Suprapubic skin (tissue), 4 donors: ENCODE measurements at regions not wholly inside any gene's neighbourhood (a gene's known extent, or its start where the extent isn't known, plus 50 kb on each side); places are given as distances from the start of the nearest gene placed in this dataset.

Experiments used
- DNase-seq, 2 donors: peaks; one replicate each; pipeline ENCODE4 v3.0.0-alpha.2; 2019; ENCODE audit warnings: low spot score in 2 of 2
- H3K27ac ChIP-seq: fragments of 200-600 bp; sonication (generic); one replicate; pipeline ENCODE4 v1.5.1; 2019
- H3K27me3 ChIP-seq: fragments of 200-600 bp; sonication (generic); one replicate; pipeline ENCODE4 v1.5.1; 2019
- H3K36me3 ChIP-seq: fragments of 200-600 bp; sonication (generic); one replicate; pipeline ENCODE4 v1.5.1; 2019
- H3K4me1 ChIP-seq: fragments of 200-600 bp; sonication (generic); one replicate; pipeline ENCODE4 v1.5.1; 2019
- H3K4me3 ChIP-seq: fragments of 200-600 bp; sonication (generic); one replicate; pipeline ENCODE4 v1.5.1; 2019; ENCODE audit warnings: mild to moderate bottlenecking
- H3K9me3 ChIP-seq: fragments of 200-600 bp; sonication (generic); one replicate; pipeline ENCODE4 v1.5.1; 2019
- EP300 ChIP-seq: sonication (generic); formaldehyde crosslinking; IDR thresholded peaks from one replicate; pipeline ENCODE4 v1.6.1; 2017; ENCODE audit warnings: antibody characterized with exemption
- POLR2A ChIP-seq, 2 donors: fragments of 450-650 bp; IDR thresholded peaks; one replicate each; pipeline ENCODE4 v1.6.1; 2017; ENCODE audit warnings: antibody characterized with exemption in 2 of 2, mild to moderate bottlenecking in 2 of 2, moderate library complexity in 2 of 2
- POLR2AphosphoS5 ChIP-seq, 3 donors: sonication (generic); formaldehyde crosslinking; IDR thresholded peaks; one replicate each; pipeline ENCODE4 v1.6.1; 2017; ENCODE audit warnings: antibody characterized with exemption in 3 of 3
- WGBS: methylation state at CpG from one replicate; pipeline ENCODE4 v1.1.5; 2018; 5-methylcytosine and 5-hydroxymethylcytosine counted together
- TF ChIP-seq, protein P1 (sequence below), 2 donors: fragments of 200-600 bp in 1 of 2; fragments of 450-650 bp in 1 of 2; sonication (generic) in 1 of 2; IDR thresholded peaks; one replicate each; pipeline ENCODE4 v1.5.1; 2016 to 2019; ENCODE audit warnings: antibody characterized with exemption in 2 of 2, mild to moderate bottlenecking in 1 of 2, moderate library complexity in 1 of 2

DNA sequence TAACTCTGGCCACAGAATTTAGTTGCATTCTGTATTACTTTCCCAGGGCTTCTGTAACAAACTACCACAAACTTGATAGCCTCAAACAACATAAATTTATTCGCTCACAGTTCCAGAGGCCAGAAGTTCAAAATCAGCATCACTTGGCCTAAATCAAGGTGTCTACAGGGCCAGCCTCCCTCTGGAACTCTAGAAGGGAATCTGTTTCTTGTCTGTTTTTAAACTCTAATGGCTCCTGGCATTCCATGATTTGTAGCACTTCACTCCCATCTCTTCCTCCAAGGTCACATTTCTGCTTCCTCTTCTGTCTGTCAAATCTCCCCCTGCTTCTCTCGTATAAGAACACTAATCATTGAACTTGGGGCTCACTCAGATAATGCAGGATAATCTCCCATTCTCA is 151.9 kb upstream of the ARPP21 start:
- no peak for DNase-seq
- Histone ChIP-seq H3K36me3 (no peaks in the 10 kb centered on the region), H3K9me3 (no peaks in the 10 kb centered on the region), H3K27ac (no peak overlapping the region), H3K4me3 (no peak overlapping the region), H3K27me3 (no peaks in the 10 kb centered on the region), H3K4me1 (no peaks in the 10 kb centered on the region)
- TF ChIP-seq, protein P1, sequence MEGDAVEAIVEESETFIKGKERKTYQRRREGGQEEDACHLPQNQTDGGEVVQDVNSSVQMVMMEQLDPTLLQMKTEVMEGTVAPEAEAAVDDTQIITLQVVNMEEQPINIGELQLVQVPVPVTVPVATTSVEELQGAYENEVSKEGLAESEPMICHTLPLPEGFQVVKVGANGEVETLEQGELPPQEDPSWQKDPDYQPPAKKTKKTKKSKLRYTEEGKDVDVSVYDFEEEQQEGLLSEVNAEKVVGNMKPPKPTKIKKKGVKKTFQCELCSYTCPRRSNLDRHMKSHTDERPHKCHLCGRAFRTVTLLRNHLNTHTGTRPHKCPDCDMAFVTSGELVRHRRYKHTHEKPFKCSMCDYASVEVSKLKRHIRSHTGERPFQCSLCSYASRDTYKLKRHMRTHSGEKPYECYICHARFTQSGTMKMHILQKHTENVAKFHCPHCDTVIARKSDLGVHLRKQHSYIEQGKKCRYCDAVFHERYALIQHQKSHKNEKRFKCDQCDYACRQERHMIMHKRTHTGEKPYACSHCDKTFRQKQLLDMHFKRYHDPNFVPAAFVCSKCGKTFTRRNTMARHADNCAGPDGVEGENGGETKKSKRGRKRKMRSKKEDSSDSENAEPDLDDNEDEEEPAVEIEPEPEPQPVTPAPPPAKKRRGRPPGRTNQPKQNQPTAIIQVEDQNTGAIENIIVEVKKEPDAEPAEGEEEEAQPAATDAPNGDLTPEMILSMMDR (IDR thresholded peaks at IDR 0.05) = no peak
- TF ChIP-seq POLR2A (IDR thresholded peaks at IDR 0.05) (no peak), POLR2AphosphoS5 (IDR thresholded peaks at IDR 0.05) (no peak), EP300 (no peak)
- 62% methylated on average over 2 of the region's 2 CpGs for WGBS

DNA sequence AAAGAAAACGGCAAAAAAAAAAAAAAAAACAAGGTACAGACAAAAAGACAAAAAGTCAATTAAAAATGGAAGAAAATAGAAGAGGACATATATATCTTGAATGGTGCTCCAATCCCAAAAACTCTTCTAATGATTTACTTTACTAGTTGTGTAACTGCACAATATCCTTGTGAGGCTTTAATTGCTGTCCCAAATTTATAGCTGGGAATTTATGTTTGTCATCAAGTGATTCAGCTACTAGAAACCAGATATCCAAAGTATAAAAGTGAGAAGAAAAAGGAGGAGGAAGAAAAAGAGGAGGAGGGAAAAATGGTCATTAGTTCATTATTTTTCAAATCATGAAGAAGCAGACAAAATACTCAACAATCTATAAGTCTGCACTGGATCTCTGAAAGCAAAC is 150.8 kb upstream of the ARPP21 start:
- no peak overlapping the region for H3K27ac ChIP-seq
- H3K4me3 ChIP-seq = no peak overlapping the region
- H3K27me3 ChIP-seq = no peaks in the 10 kb centered on the region
- no peaks in the 10 kb centered on the region for H3K4me1 ChIP-seq
- TF ChIP-seq, protein P1 (IDR thresholded peaks at IDR 0.05) = no peak
- no peak for TF ChIP-seq EP300
- TF ChIP-seq POLR2A (IDR thresholded peaks at IDR 0.05) = no peak
- no peak for TF ChIP-seq POLR2AphosphoS5 (IDR thresholded peaks at IDR 0.05)
- DNase-seq = no peak
- WGBS = 81% methylated on average over 1 of the region's 1 CpG
- no peaks in the 10 kb centered on the region for H3K9me3 ChIP-seq
- H3K36me3 ChIP-seq = no peaks in the 10 kb centered on the region

DNA sequence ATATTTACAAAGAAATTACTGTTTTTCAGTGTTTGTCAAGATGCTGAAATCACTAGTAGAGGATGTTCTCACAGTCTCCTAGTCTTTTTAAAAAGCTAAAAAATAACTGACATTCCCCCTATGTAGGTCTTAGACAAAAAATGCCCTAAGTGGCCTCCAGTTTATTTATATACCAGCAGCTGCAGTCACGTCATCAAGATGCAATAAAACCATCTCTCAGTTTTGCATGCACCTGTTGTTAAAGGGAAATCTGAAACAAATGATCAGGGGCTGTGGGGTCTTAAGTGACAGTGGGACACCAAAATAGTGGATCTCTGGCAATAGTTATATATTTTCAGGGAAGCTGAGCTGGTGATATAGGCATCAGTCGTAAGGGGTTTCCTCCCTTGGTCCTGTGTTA is 146.5 kb upstream of the ARPP21 start:
- no peaks in the 10 kb centered on the region for H3K36me3 ChIP-seq
- H3K27me3 ChIP-seq = no peaks in the 10 kb centered on the region
- H3K4me1 ChIP-seq = no peaks in the 10 kb centered on the region
- 69% methylated on average over 2 of the region's 2 CpGs for WGBS
- H3K4me3 ChIP-seq = no peak overlapping the region
- no peaks in the 10 kb centered on the region for H3K9me3 ChIP-seq
- no peak for TF ChIP-seq POLR2AphosphoS5 (IDR thresholded peaks at IDR 0.05)
- TF ChIP-seq EP300 = no peak
- TF ChIP-seq, protein P1 (IDR thresholded peaks at IDR 0.05) = no peak
- TF ChIP-seq POLR2A (IDR thresholded peaks at IDR 0.05) = no peak
- H3K27ac ChIP-seq = no peak overlapping the region
- DNase-seq = no peak

DNA sequence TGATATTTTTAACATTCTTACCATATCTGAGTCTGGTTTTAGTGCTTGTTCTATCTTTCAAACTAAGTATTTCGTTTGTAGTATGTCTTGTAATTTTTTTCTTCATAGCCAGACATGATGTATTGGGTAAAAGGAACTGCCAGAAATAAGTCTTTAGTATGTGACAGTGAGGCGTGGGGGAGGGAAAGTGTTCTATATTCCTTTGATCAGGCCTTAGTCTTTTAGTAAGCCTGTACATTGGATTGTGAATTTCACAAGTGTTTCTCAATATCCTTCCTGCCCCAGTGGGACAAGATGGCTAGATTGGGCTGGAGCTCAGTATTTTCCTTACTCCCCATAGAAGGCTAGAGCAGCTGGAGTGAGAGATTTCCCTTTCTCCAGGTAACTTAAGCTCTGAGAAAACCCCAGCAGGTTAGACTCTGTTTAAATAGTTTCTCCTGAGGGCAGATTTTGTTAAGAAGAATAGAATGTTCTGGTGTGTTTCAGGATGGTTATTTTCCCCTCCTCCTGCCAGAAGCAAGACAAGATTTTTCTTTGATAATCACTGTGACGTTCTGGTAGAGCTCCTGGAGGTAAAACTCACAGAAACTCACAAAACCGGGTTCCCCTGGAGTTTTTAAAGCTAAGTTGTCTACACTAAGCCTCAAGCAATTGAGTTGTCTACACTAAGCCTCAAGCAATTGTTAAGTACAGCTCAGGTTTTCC is 140.7 kb upstream of the ARPP21 start:
- Histone ChIP-seq H3K9me3 (no peaks in the 10 kb centered on the region), H3K27me3 (no peaks in the 10 kb centered on the region), H3K36me3 (no peaks in the 10 kb centered on the region), H3K27ac (no peak overlapping the region), H3K4me3 (no peak overlapping the region), H3K4me1 (no peaks in the 10 kb centered on the region)
- TF ChIP-seq EP300 = no peak
- TF ChIP-seq POLR2AphosphoS5 (IDR thresholded peaks at IDR 0.05) = no peak
- TF ChIP-seq, protein P1 (IDR thresholded peaks at IDR 0.05) = no peak
- no peak for TF ChIP-seq POLR2A (IDR thresholded peaks at IDR 0.05)
- DNase-seq = no peak
- 30% methylated on average over 4 of the region's 4 CpGs for WGBS

DNA sequence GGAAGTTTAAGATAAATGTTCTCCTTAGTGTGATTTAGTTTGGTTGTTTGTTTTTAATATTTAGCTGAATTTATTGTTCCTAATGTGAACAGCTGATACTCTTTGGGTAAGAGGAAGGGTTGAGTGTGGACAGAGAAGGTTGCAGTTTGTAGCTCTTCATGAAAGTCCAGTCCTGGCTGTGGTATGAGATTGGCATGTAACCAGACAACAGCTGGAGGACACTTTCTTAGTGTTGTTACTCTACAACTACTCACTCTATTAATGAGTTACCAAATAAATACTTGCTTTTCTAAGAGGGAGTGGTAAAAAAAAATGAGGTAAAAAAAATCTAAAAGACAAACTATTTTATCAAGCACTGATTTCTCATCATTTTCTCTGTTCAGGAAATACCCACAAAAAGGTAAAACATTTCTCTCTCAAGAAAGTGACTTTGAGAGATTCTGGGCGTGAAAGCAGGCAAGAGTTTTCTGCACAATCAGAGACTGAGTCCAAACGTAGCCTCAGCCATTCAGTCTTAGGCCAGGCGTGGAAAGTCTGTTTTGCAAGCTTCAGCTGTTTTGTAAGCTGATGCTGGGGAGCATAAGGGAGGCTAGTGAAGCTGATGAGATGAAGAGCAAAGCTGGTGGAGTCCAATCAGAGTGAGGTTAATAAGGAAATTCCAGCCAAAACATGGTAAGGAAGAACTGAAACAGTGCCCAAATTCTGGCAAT is 138.5 kb upstream of the ARPP21 start:
- Histone ChIP-seq H3K27me3 (no peaks in the 10 kb centered on the region), H3K4me1 (no peaks in the 10 kb centered on the region), H3K27ac (no peak overlapping the region), H3K4me3 (no peak overlapping the region), H3K36me3 (no peaks in the 10 kb centered on the region), H3K9me3 (no peaks in the 10 kb centered on the region)
- WGBS = 71% methylated on average over 3 of the region's 3 CpGs
- no peak for TF ChIP-seq POLR2AphosphoS5 (IDR thresholded peaks at IDR 0.05)
- TF ChIP-seq POLR2A (IDR thresholded peaks at IDR 0.05) = no peak
- TF ChIP-seq, protein P1 (IDR thresholded peaks at IDR 0.05) = no peak
- TF ChIP-seq EP300 = no peak
- no peak for DNase-seq
